ENCODE measurements at regions not wholly inside any gene's neighbourhood (a gene's known extent, or its start where the extent isn't known, plus 50 kb on each side); places are given as distances from the start of the nearest gene placed in this dataset.

- no peak for TF ChIP-seq CTCF (conservative IDR thresholded peaks at IDR 0.05; ENCODE audit: low read depth, low read length)
- TF ChIP-seq EZH2 (IDR thresholded peaks at IDR 0.05; ENCODE audit: borderline replicate concordance, low read depth, low read length, poor library complexity, severe bottlenecking): no peak
Observed at GRCh38 chr18:28581521-28582071, 404.7 kb upstream of the CDH2 start.

Measured in A673 (cell line).